Fibroblast of skin of abdomen (primary cell): ENCODE measurements at regions not wholly inside any gene's neighbourhood (a gene's known extent, or its start where the extent isn't known, plus 50 kb on each side); places are given as distances from the start of the nearest gene placed in this dataset.

ENCODE experiments used
- DNase-seq: peaks from one replicate; pipeline ENCODE4 v3.0.0-alpha.2; 2013

- DNase-seq: no peak
Observed at GRCh38 chr3:124451630-124452317, 278.5 kb upstream of the UMPS start.

GRCh38 chr3:124453189-124453588 is 277.1 kb upstream of the UMPS start:
- DNase-seq: no peak

- DNase-seq: no peak
Observed at GRCh38 chr3:124455891-124456290, 274.4 kb upstream of the UMPS start.

GRCh38 chr3:124456506-124456905 is 273.7 kb upstream of the UMPS start:
- DNase-seq: no peak

- no peak for DNase-seq
Observed at GRCh38 chr3:124459678-124460077, 270.6 kb upstream of the UMPS start.

GRCh38 chr3:124461126-124461525 is 269.1 kb upstream of the UMPS start:
- DNase-seq: no peak

DNA sequence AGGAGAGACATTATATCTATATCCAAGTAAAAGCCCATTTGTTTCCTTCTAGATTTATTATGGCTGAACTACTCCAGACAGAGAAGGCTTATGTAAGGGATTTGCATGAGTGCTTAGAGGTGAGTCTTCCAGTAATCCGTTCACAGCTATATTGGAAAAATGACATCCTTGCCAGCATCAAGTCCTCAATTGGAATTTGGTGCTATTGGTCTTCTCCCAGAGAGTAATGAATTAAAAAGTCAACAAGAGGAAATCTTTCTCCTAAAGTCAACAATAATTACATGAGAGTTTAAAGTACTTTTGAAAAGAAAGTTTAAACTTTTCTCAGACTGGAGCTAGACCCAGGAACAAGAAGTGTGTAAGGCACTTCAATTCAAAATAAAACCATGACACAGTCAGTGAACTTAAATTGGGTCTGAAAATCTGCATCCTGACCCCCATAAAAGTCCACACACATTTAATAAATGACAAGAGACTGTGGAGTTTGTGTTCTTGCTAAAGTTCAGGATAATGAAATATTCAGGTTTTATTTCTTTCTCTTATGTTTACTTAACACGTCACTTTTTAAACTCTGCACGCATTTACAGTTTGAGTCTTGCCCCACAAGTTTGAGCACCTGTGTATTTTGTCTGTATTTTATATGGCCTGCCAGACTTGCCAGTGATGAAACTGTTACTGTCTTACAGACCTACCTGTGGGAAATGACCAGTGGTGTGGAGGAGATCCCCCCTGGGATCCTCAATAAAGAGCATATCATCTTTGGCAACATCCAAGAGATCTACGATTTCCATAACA is 268.2 kb upstream of the UMPS start:
- DNase-seq: no peak

DNA sequence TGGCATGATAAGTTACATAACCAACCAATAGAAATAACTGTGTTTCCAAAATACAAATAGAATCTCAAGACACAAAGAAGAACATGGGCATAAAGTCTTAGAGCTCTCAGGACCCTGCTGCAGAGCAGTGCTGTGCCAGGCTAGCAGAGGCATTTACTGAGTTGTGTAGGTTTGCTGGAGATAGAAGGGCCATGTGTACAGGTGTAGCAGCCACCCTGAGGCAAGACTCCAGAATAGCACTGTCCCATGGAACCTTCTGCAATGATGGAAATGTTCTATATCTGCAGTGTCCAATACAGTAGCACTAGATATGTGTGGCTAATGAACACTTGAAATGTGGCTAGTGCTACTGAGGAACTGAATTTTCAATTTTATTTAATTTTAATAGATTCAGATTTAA is 267.0 kb upstream of the UMPS start:
- DNase-seq: no peak

DNA sequence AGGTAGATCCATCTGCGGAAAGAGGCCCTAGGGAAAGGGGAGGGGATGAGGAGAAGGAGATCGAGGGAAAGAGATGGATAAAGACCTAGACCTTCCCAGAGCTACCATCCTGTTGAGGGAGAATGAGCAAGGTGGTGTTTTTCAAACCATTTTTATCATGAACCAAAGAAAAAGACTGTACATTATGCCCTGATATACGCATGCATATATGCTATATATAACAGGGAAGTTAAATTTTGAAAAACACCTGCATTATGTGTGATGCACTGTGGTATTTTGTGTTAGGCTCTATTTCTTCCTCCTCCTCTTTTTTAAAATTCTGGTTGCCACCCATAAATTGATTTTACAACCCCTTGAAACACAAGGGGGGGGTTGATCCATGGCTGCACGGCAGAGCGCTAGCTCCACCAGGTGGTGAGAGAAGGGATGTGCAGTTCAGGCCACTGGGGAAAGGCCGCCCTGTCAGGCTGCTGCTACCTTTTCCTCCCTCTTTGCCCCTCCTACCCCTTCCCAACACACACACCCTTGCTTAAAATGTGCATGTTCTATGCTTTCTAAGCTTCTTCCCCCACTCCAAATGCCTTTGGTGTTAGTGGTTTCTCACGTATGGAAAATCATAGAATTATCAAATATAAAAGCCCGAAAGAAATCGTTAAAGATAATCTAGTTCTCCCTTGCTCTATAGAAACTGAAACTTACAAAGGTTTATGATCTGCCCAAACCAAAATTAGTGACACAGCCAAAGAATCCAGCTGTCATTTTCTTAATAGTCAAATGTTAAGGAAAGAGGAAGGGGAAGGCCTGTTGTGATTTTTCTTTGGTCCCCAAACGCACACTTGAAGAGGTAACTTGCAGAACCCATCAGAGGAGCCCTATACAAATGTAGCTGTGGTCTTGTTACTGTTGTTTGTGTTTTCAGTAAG is 262.0 kb upstream of the UMPS start:
- peak; percentile 42 for DNase-seq

GRCh38 chr3:124469555-124469954 is 260.7 kb upstream of the UMPS start:
- DNase-seq: no peak

- DNase-seq: no peak
Observed at GRCh38 chr3:124478830-124479229, 251.4 kb upstream of the UMPS start.

- peak; percentile 3 for DNase-seq
Observed at GRCh38 chr3:124483915-124484470, 246.3 kb upstream of the UMPS start.

- DNase-seq: no peak
Observed at GRCh38 chr3:124486324-124486723, 243.9 kb upstream of the UMPS start.

- DNase-seq: no peak
Observed at GRCh38 chr3:124489506-124489905, 240.7 kb upstream of the UMPS start.

DNA sequence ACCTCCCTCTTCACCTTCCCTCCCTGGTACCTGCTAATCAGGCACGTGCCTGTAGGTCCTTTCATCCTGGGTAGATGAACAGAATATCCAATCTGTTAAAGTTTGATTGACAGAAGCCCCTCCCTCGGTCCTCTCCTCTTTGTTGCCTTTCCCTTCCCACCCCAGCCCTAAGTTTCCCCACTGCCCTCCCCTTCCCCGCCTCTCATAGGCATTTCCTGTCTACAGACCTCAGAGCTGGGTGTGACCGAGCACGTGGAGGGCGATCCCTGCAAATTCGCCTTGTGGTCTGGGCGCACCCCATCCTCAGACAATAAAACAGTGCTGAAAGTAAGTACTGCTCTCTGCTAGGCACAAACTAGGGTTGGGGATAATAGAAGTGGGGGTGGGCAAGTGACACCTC is 239.2 kb upstream of the UMPS start:
- no peak for DNase-seq

DNA sequence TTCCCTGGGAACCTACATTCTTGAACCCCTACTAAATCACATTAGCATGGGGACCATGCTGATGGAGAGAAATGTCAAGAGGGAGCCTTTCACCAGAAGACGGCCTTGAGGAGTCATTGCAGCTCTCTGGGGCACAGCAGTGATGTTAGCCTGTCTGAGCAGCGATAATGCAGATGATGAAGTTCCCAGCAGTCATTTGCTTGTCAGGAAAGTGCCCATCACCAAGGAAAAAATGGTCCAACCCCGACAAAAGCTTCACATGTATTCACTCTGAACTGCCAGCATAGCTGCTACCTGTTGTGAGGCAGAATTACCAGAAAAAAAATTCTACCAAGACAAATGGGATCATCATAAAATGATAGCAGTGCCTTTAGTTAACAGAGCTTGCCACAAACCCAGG is 238.4 kb upstream of the UMPS start:
- DNase-seq: no peak

- peak; percentile 47 for DNase-seq
Observed at GRCh38 chr3:124492824-124493223, 237.4 kb upstream of the UMPS start.

- no peak for DNase-seq
Observed at GRCh38 chr3:124496061-124496460, 234.2 kb upstream of the UMPS start.

DNA sequence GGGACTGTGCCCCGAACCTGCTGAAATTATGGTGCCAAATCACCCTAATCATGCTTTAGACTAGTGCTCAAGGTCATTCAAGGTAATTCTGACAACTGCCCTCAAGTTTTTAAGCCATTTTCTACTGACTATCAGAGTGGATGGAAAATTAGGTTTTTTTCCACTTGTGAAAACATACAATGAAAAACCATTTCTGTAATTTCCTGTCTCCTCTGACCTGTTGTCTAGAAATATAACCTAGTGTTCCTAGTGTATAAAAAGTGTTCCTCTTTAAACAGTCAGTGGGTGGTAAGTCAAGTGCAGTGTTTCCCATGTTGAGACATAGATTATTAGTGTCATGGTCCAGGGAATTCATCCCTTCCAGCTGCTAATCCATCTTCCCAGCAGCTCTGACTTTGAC is 232.8 kb upstream of the UMPS start:
- no peak for DNase-seq

GRCh38 chr3:124498891-124499290 is 231.4 kb upstream of the UMPS start:
- DNase-seq: peak; percentile 18

GRCh38 chr3:124504332-124505059 is 225.8 kb upstream of the UMPS start:
- peak; percentile 63 for DNase-seq

DNA sequence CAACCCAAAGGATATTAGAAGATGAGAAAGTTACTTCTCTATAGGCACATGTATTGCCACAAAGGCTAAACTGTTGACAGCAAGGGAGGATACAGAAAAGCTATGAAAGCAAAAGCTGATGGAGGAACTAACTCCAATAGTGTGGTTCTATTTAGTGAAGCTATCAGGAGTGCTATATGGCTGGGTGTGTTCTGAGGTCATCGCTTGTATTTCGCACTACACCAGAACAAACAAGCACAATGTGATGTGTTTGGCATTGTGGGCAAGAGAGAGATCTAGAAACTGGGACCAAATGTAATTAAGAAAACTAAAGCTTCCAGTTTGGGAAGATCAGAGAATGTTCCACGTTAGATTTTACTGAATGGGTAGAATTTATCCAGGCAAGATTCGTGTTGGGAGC is 220.4 kb upstream of the UMPS start:
- DNase-seq: no peak
